HepG2 (cell line): ENCODE measurements at regions not wholly inside any gene's neighbourhood (a gene's known extent, or its start where the extent isn't known, plus 50 kb on each side); places are given as distances from the start of the nearest gene placed in this dataset.

ENCODE experiments used
- ATAC-seq: fragments of 200-7000 bp; cut with Tn5 transposase; 3 replicates; pipeline ENCODE4 v1.9.1; 2020; ENCODE audit warnings: mild to moderate bottlenecking, moderate library complexity
- BruUV-seq: library from RNA; stranded (reverse); fragments of 400-500 nt; replicated peaks from 2 replicates; lab custom pipeline; 2021; lab: Mats Ljungman, UMichigan
- CTCF ChIA-PET: fragments of 300-600 bp; formaldehyde crosslinking; extraction: SDS; loops from one replicate; lab custom pipeline; 2021; ENCODE audit warnings: low total read pairs, inconsistent platforms, low intra/inter-chr PET ratio; lab: Yijun Ruan, JAX
- POLR2A ChIA-PET: fragments of 350-600 bp; sonication (Branson Sonifier 250); formaldehyde crosslinking; loops from one replicate; lab custom pipeline; 2020; ENCODE audit warnings: antibody characterized with exemption, inconsistent platforms; lab: Yijun Ruan, JAX
- DNase-seq: peaks from one replicate; pipeline ENCODE4 v3.0.0-alpha.2; 2015; ENCODE audit warnings: low spot score
- FAIRE-seq: peaks from 3 replicates; lab custom pipeline; 2011; peaks lifted over from hg19 to GRCh38; lab: Jason Lieb, UNC
- H2AFZ ChIP-seq: one replicate; pipeline ENCODE4 v1.6.1; 2011; ENCODE audit warnings: low read length, inconsistent platforms
- H3K27ac ChIP-seq: fragments of 300-600 bp; 3 replicates; pipeline ENCODE4 v1.8.0; 2011; ENCODE audit warnings: mixed run types, mild to moderate bottlenecking, mixed read lengths, low read length, inconsistent platforms; ENCODE audit not compliant: insufficient read depth; ENCODE audit errors: extremely low read length
- H3K27me3 ChIP-seq, 2 experiments: fragments of 200-600 bp in 1 of 2; 2 replicates in 1 of 2; 3 replicates in 1 of 2; pipeline versions ENCODE4 v1.6.0 to v1.8.0; 2011; ENCODE audit warnings: low read length in 2 of 2, mild to moderate bottlenecking in 2 of 2, moderate library complexity in 2 of 2, inconsistent platforms in 1 of 2; ENCODE audit not compliant: insufficient read depth in 2 of 2, control insufficient read depth in 1 of 2
- H3K36me3 ChIP-seq, 2 experiments: fragments of 200-600 bp in 1 of 2; replicated peaks in 1 of 2; 2 replicates in 1 of 2; 3 replicates in 1 of 2; pipeline versions ENCODE4 v1.5.1 to v1.8.0; 2011; ENCODE audit warnings: low read length in 2 of 2, inconsistent platforms in 1 of 2; ENCODE audit not compliant: insufficient read depth in 2 of 2, control insufficient read depth in 1 of 2
- H3K4me1 ChIP-seq: 2 replicates; pipeline ENCODE4 v1.5.1; 2012; ENCODE audit warnings: low read length, inconsistent platforms; ENCODE audit not compliant: insufficient read depth
- H3K4me2 ChIP-seq: 2 replicates; pipeline ENCODE4 v1.6.0; 2011; ENCODE audit warnings: low read depth, low read length, inconsistent platforms
- H3K4me3 ChIP-seq, 3 experiments: fragments of 200-600 bp in 1 of 3; sonication (generic), shearing (Covaris generic) in 1 of 3; replicated peaks in 1 of 3; 2 replicates each; pipeline ENCODE4 v1.5.1; 2011 to 2016; ENCODE audit warnings: low read length in 3 of 3, inconsistent platforms in 2 of 3, low read depth in 2 of 3, mild to moderate bottlenecking in 2 of 3, control low read depth in 1 of 3, mixed read lengths in 1 of 3; ENCODE audit not compliant: insufficient read depth in 1 of 3
- H3K79me2 ChIP-seq: one replicate; pipeline ENCODE4 v1.6.1; 2011; ENCODE audit warnings: low read length, inconsistent platforms; ENCODE audit not compliant: insufficient read depth
- H3K9ac ChIP-seq: 2 replicates; pipeline ENCODE4 v1.6.0; 2011; ENCODE audit warnings: mild to moderate bottlenecking, low read depth, low read length, inconsistent platforms; ENCODE audit not compliant: insufficient read depth
- H3K9me3 ChIP-seq: 2 replicates; pipeline ENCODE4 v1.5.1; 2012; ENCODE audit warnings: mild to moderate bottlenecking, low read length
- H4K20me1 ChIP-seq: 2 replicates; pipeline ENCODE4 v1.6.0; 2011; ENCODE audit warnings: inconsistent platforms, mild to moderate bottlenecking, low read length, moderate library complexity; ENCODE audit not compliant: insufficient read depth
- AKAP8 ChIP-seq: sonication (generic); formaldehyde crosslinking; IDR thresholded peaks from 2 replicates; pipeline ENCODE4 v1.5.1; 2020; ENCODE audit warnings: mild to moderate bottlenecking, missing genetic modification reagents
- ELF4 ChIP-seq: sonication (generic); formaldehyde crosslinking; IDR thresholded peaks from 2 replicates; pipeline ENCODE4 v1.5.0; 2020; ENCODE audit warnings: missing genetic modification reagents, mild to moderate bottlenecking, moderate library complexity, borderline replicate concordance
- GPN1 ChIP-seq: sonication (generic); formaldehyde crosslinking; IDR thresholded peaks from 2 replicates; pipeline ENCODE4 v1.5.1; 2020; ENCODE audit warnings: missing genetic modification reagents, borderline replicate concordance
- IKZF1 ChIP-seq: fragments of 450-650 bp; IDR thresholded peaks from 2 replicates; pipeline ENCODE4 v1.7.1; 2016
- MAFF ChIP-seq: IDR thresholded peaks from 2 replicates; pipeline ENCODE4 v1.6.1; 2011; ENCODE audit warnings: low read depth, low read length, improper control_type of control experiment
- REPIN1 ChIP-seq: sonication (generic); formaldehyde crosslinking; IDR thresholded peaks from 2 replicates; pipeline ENCODE4 v1.8.0; 2022; ENCODE audit warnings: missing genetic modification reagents, low read depth, mild to moderate bottlenecking, borderline replicate concordance
- SMAD9 ChIP-seq: sonication (generic); formaldehyde crosslinking; IDR thresholded peaks from 2 replicates; pipeline ENCODE4 v1.5.1; 2020; ENCODE audit warnings: mild to moderate bottlenecking, missing genetic modification reagents
- SOX6 ChIP-seq, 2 experiments: fragments of 450-650 bp in 1 of 2; sonication (generic) in 1 of 2; formaldehyde crosslinking in 1 of 2; IDR thresholded peaks; 2 replicates each; pipeline versions ENCODE4 v1.4.0 to v1.6.1; 2017 to 2020; ENCODE audit warnings: antibody characterized with exemption in 1 of 2, mild to moderate bottlenecking in 1 of 2, missing genetic modification reagents in 1 of 2
- TOPORS ChIP-seq: sonication (generic); formaldehyde crosslinking; IDR thresholded peaks from 2 replicates; pipeline ENCODE4 v1.8.0; 2023; ENCODE audit warnings: mild to moderate bottlenecking, missing genetic modification reagents
- ZBTB7B ChIP-seq: sonication (generic); formaldehyde crosslinking; IDR thresholded peaks from 2 replicates; pipeline ENCODE4 v1.4.0; 2020; ENCODE audit warnings: missing genetic modification reagents
- ZNF549 ChIP-seq: sonication (generic); formaldehyde crosslinking; IDR thresholded peaks from 2 replicates; pipeline ENCODE4 v1.5.0; 2020; ENCODE audit warnings: missing genetic modification reagents
- ZNF790 ChIP-seq: sonication (generic); formaldehyde crosslinking; IDR thresholded peaks from 2 replicates; pipeline ENCODE4 v1.8.0; 2022; ENCODE audit warnings: missing genetic modification reagents, mild to moderate bottlenecking, borderline replicate concordance
- ZSCAN29 ChIP-seq: sonication (generic); formaldehyde crosslinking; conservative IDR thresholded peaks from 2 replicates; pipeline ENCODE4 v1.4.0; 2020; ENCODE audit warnings: mild to moderate bottlenecking, missing genetic modification reagents
- WGBS: methylation state at CpG from one replicate; pipeline ENCODE4 v1.1.6; 2017; ENCODE audit warnings: low lambda C conversion rate; 5-methylcytosine and 5-hydroxymethylcytosine counted together
- in situ Hi-C: cut with HindIII; loops from 2 replicates; pipeline ENCODE4 v1.10.0; 2017; ENCODE audit warnings: low pct_unique_long_range_greater_than_20kb; ENCODE audit not compliant: extremely low pct_ligation_motif_present
- intact Hi-C: fragments of 100-400 bp; cut with micrococcal nuclease; formaldehyde crosslinking; loops from one replicate; pipeline ENCODE4 v1.10.0; 2022; ENCODE audit not compliant: unreplicated experiment
- TF ChIP-seq, protein P1 (sequence below): sonication (generic); formaldehyde crosslinking; IDR thresholded peaks from 2 replicates; pipeline ENCODE4 v1.5.1; 2020; ENCODE audit warnings: mild to moderate bottlenecking, missing genetic modification reagents, moderate library complexity
- TF ChIP-seq, protein P2 (sequence below): IDR thresholded peaks from 2 replicates; pipeline ENCODE4 v1.6.1; 2012; ENCODE audit warnings: low read length, improper control_type of control experiment
- TF ChIP-seq, protein P3 (sequence below): sonication (generic); formaldehyde crosslinking; IDR thresholded peaks from 2 replicates; pipeline ENCODE4 v1.4.0; 2020; ENCODE audit warnings: mild to moderate bottlenecking, missing genetic modification reagents

DNA sequence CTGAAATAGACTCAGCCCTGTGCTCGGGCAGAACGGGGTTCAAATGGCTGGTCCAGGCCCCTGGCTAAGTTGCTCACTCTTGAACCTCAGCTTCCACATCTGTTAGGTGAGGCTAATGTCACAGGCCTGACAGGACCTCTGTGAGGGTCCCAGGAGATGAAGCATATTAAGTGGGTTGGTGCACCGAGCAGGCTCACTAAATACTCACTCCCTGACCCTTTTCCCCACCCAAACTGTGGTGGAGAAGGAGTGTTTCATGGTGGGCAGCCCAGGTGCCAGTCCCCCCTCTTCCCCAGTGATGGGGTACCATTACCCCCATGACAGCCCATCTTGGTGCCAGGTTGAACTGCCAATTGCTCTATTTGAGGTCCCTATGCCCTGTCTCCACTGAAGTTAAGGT is 286.0 kb downstream of the MYCN start:
- FAIRE-seq: no peak
- TF ChIP-seq ELF4 (CRISPR knock-in tag) (no peak), ZNF790 (CRISPR knock-in tag) (no peak), GPN1 (CRISPR knock-in tag) (no peak), SOX6 (IDR thresholded peaks at IDR 0.05) (no peak), SOX6 (CRISPR knock-in tag; IDR thresholded peaks at IDR 0.05) (no peak), ZBTB7B (CRISPR knock-in tag) (no peak), ZNF549 (CRISPR knock-in tag) (no peak), SMAD9 (CRISPR knock-in tag) (no peak), REPIN1 (no peak), AKAP8 (CRISPR knock-in tag) (no peak), MAFF (no peak), TOPORS (CRISPR knock-in tag) (no peak), IKZF1 (no peak), ZSCAN29 (CRISPR knock-in tag) (no peak)
- TF ChIP-seq, protein P1, sequence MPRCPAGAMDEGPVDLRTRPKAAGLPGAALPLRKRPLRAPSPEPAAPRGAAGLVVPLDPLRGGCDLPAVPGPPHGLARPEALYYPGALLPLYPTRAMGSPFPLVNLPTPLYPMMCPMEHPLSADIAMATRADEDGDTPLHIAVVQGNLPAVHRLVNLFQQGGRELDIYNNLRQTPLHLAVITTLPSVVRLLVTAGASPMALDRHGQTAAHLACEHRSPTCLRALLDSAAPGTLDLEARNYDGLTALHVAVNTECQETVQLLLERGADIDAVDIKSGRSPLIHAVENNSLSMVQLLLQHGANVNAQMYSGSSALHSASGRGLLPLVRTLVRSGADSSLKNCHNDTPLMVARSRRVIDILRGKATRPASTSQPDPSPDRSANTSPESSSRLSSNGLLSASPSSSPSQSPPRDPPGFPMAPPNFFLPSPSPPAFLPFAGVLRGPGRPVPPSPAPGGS (CRISPR knock-in tag): no peak
- TF ChIP-seq, protein P2, sequence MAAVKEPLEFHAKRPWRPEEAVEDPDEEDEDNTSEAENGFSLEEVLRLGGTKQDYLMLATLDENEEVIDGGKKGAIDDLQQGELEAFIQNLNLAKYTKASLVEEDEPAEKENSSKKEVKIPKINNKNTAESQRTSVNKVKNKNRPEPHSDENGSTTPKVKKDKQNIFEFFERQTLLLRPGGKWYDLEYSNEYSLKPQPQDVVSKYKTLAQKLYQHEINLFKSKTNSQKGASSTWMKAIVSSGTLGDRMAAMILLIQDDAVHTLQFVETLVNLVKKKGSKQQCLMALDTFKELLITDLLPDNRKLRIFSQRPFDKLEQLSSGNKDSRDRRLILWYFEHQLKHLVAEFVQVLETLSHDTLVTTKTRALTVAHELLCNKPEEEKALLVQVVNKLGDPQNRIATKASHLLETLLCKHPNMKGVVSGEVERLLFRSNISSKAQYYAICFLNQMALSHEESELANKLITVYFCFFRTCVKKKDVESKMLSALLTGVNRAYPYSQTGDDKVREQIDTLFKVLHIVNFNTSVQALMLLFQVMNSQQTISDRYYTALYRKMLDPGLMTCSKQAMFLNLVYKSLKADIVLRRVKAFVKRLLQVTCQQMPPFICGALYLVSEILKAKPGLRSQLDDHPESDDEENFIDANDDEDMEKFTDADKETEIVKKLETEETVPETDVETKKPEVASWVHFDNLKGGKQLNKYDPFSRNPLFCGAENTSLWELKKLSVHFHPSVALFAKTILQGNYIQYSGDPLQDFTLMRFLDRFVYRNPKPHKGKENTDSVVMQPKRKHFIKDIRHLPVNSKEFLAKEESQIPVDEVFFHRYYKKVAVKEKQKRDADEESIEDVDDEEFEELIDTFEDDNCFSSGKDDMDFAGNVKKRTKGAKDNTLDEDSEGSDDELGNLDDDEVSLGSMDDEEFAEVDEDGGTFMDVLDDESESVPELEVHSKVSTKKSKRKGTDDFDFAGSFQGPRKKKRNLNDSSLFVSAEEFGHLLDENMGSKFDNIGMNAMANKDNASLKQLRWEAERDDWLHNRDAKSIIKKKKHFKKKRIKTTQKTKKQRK: no peak
- TF ChIP-seq, protein P3, sequence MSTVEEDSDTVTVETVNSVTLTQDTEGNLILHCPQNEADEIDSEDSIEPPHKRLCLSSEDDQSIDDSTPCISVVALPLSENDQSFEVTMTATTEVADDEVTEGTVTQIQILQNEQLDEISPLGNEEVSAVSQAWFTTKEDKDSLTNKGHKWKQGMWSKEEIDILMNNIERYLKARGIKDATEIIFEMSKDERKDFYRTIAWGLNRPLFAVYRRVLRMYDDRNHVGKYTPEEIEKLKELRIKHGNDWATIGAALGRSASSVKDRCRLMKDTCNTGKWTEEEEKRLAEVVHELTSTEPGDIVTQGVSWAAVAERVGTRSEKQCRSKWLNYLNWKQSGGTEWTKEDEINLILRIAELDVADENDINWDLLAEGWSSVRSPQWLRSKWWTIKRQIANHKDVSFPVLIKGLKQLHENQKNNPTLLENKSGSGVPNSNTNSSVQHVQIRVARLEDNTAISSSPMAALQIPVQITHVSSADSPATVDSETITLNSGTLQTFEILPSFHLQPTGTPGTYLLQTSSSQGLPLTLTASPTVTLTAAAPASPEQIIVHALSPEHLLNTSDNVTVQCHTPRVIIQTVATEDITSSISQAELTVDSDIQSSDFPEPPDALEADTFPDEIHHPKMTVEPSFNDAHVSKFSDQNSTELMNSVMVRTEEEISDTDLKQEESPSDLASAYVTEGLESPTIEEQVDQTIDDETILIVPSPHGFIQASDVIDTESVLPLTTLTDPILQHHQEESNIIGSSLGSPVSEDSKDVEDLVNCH: no peak

More for the DNA sequence above, 286.0 kb downstream of the MYCN start:
- no peaks in the 10 kb centered on the region for H3K36me3 ChIP-seq
- H2AFZ ChIP-seq: no peak overlapping the region
- 0% methylated on average over 3 of the region's 3 CpGs for WGBS
- no peak for DNase-seq
- no peaks in the 10 kb centered on the region for H4K20me1 ChIP-seq
- no peak overlapping the region for H3K4me3 ChIP-seq
- intact Hi-C loops (no loop called here), in situ Hi-C loops (no loop called here)
- no peak for ATAC-seq
- POLR2A ChIA-PET: no interaction called here
- no peak overlapping the region for H3K9ac ChIP-seq
- CTCF ChIA-PET: no interaction called here
- no peaks in the 10 kb centered on the region for H3K79me2 ChIP-seq
- no peaks in the 10 kb centered on the region for H3K9me3 ChIP-seq
- no peak overlapping the region for H3K4me2 ChIP-seq
- no peak overlapping the region for H3K27ac ChIP-seq
- BruUV-seq: no TSS peak
- no peaks in the 10 kb centered on the region for H3K4me1 ChIP-seq
- H3K27me3 ChIP-seq: peaks cover 0 to 5% of the 10 kb centered on the region in 2 experiments; a peak in 1 of 5 replicates
